Cardiac fibroblast (primary cell): ENCODE measurements at regions not wholly inside any gene's neighbourhood (a gene's known extent, or its start where the extent isn't known, plus 50 kb on each side); places are given as distances from the start of the nearest gene placed in this dataset.

Experiments
- DNase-seq, 2 donors: peaks; one replicate each; pipeline versions ENCODE4 v3.0.0 to v3.0.0-alpha.2; 2010; ENCODE audit warnings: low read depth in 2 of 2
- H3K4me3 ChIP-seq, 2 donors: replicated peaks in 1 of 2; 1 replicate in 1 of 2; 2 replicates in 1 of 2; pipeline ENCODE4 v1.5.1; 2011; ENCODE audit warnings: low read depth in 2 of 2, low read length in 2 of 2, mild to moderate bottlenecking in 2 of 2, moderate library complexity in 1 of 2
- CTCF ChIP-seq: IDR thresholded peaks from one replicate; pipeline ENCODE4 v1.5.1; 2011; ENCODE audit warnings: low read depth, mild to moderate bottlenecking, low read length, inconsistent platforms

DNA sequence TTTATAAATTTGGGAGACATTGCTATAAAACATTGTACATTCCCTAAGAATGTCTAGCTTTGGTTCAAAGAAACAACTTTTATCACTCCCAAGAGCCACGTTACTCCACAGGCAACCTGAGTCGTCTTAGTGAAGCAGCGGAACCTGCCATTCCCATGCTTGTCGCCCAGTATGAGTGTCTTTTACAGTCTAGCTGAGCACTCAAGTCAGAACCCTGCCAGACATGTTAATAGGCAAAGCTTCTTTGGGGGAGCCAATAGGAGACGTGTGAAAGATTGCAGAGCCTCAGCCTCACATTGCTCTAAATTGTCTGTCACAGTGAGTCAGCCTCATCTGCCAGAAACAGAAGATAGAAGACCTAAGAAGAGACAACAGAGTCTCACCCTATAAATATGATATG lies 541.6 kb upstream of the FLRT2 start:
- no peak for TF ChIP-seq CTCF
- DNase-seq = no peak
- no peak overlapping the region for H3K4me3 ChIP-seq

DNA sequence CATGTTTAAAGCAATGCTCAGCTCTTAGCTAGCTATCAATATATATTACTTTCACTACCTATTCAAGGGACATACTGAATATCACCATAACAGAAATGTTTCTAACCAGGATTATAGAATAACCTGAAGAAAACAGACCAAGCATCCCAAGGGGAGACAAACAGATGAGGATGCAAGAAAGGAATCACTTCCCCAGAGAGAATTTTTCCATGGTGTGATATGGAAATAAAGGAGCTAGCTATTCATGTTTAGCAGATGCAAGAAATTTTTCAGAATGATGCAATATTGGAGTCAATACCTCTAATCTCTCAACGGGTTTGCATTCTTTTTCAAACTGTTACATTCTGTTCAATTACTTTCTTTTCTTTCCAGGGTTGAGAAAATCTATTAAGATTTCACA lies 538.9 kb upstream of the FLRT2 start:
- no peak for DNase-seq
- no peak for TF ChIP-seq CTCF
- no peak overlapping the region for H3K4me3 ChIP-seq

- no peak for TF ChIP-seq CTCF
- DNase-seq = no peak
- H3K4me3 ChIP-seq = no peak overlapping the region
These were observed 531.7 kb upstream of the FLRT2 start for GRCh38 chr14:84998216-84998615.

- no peak overlapping the region for H3K4me3 ChIP-seq
- TF ChIP-seq CTCF = no peak
- DNase-seq = no peak
These were observed 527.1 kb upstream of the FLRT2 start for GRCh38 chr14:85002846-85003245.

DNA sequence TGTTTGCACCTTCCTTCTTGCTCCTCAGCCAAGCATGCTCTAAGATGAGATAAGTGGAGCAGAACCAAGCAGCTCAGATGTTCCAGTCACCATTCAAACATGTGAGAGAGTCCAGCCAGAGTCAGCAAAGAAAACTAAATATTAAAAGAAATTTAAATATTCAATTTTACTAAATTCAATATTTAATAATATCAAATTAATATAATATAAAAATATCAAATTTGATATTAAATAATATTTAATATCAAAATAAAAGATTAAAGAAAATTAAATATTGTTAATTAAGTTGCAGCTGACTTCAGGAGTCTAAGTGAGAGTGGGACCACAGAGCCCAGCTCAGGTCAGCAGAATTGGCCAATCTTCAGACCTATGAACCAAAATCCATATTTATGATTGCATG lies 526.1 kb upstream of the FLRT2 start:
- DNase-seq = no peak
- no peak for TF ChIP-seq CTCF
- H3K4me3 ChIP-seq = no peak overlapping the region

GRCh38 chr14:85009506-85009905 lies 520.4 kb upstream of the FLRT2 start:
- no peak for DNase-seq
- no peak overlapping the region for H3K4me3 ChIP-seq
- no peak for TF ChIP-seq CTCF

GRCh38 chr14:85010186-85010585 lies 519.8 kb upstream of the FLRT2 start:
- no peak for TF ChIP-seq CTCF
- H3K4me3 ChIP-seq = no peak overlapping the region
- DNase-seq = no peak
